ENCODE measurements at regions not wholly inside any gene's neighbourhood (a gene's known extent, or its start where the extent isn't known, plus 50 kb on each side); places are given as distances from the start of the nearest gene placed in this dataset.

DNA sequence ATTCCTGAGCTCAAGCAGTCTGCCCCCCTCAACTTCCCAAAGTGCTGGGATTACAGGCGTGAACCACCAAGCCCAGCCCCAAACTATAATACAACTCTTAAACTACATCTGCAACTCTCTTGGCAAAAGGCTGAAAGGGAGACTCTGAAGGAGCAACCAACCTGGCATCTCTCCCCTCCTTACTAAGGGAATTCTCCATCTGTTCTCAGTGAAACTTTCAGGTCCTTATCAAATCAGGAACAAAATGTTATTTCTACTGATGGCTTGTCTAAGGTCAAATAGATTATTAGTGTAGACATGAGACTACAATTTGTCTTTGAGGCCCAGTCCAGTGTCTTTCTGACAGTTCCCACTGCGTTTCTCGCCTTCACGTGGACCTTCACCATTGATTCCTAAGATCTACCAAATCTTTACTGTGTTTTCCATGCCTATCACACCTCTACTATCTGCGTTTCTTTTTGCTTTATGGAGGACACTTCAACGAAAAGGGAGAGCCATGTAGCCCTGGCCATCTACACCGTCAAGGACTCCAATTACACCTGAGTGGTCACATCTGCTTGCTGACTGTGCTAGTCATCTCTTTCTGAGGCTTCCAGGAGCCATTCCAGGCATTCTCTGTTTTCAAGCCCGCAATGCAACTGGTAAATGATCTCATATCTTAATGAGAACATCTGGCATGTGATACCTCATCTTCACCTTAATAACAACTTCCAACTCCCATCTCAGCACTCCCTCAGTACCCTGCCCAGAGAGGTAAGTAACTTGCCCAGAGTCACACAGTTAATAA lies 405.7 kb upstream of the CITED2 start:
- no peak for DNase-seq

DNA sequence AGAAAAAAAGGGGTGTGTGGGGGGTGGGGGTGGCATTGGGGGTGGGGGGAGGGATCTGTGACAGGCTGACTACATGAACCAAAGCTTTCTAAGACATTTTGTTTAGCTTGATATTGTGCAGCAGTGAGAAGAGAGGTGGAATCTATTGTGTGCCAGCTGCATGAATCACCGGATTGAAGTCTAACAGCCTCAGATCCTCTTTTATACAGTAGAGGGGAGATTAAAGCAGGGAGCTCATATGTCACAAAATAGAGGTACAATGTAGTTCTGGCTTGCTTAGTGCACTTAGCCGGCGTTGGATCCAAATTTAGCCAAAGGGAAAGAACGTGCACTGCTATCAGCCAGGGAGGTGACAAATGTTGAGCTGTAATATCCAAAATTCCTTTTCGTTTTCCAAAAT lies 404.2 kb upstream of the CITED2 start:
- DNase-seq, result no peak

- DNase-seq, result no peak
Observed at GRCh38 chr6:139778106-139778505, 403.7 kb upstream of the CITED2 start.

- DNase-seq, result no peak
Observed at GRCh38 chr6:139777202-139777970, 402.9 kb upstream of the CITED2 start.

GRCh38 chr6:139776041-139776440 lies 401.6 kb upstream of the CITED2 start:
- DNase-seq, result no peak

GRCh38 chr6:139768196-139768595 lies 393.7 kb upstream of the CITED2 start:
- DNase-seq, result no peak

- DNase-seq, result no peak
Observed at GRCh38 chr6:139766796-139767195, 392.3 kb upstream of the CITED2 start.

DNA sequence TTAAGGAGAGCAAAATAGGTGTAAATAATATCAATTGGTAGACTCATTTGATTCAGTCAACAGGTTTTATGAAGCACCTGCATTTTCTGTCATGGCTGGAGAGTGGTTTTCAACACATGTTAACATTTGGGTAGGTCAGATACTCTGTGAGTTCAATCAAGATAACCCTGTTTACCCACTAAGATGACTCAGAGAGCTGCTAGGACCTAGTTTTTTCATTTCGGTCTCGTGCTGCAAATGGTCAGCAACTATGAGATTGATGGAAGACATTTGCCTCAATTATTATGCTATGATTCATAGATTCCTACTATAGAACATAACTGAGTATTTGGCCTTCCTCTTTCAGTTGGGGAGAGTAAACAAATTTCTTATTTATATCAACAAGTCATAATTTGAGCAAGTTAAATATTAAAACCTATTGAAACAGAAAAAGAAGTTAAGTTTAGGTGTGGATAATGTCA lies 391.4 kb upstream of the CITED2 start:
- no peak for DNase-seq

DNA sequence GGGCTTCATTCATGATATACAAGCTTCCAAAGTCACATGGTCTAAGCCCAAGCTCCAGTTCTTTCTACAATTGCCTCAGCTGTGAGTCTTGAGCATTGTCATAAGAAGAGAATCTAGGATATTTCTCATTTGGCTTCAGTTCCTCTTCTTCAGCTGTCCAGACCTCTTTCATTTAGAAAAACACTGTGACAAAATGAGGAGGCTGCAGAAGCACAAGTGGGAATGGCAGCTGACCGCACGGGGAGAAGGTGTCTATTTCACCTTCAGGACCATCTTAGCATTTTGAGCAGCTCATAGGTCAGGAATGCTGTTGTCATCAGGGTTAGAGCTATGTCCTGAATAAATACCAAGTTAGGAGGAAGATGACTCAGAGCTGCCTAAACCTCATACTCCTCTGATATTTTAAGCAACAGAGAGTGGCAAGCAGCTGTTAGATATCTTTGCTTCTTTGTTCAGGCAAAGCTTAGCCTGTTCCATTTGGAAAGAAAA lies 390.1 kb upstream of the CITED2 start:
- no peak for DNase-seq

DNA sequence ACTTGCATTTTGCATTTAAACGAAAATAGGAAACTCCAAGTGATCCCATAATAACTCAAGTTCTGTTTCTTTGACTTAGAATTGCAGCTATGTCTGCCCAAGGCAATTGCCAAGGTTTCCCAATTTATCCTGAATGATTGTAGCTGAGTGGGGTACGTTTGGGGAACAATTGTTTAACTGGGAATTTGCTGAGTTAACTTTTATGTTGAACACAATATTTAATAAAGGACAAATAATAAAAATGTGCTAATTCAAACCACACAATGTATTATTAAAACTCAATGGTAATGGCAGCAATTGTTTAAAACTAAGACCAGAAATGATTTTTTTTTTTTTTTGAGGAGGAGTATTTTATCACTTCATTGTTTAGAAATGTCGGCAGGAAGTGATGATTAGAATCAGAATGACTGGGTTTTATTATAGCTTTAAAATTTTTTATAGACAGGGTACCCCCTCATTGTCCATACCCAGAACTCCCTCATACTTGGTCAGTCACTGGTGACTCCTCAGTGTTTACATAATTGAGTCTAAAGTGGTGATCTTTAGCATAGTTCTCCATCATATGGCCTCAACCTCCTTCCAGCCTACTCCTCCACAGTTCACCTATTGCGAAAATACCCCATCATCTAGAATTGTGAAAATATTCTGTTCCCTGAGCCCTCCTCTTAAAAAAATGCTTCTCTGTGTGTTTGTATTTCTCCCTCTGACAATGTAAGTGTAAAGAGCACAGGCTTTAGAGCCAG lies 389.2 kb upstream of the CITED2 start:
- DNase-seq, result no peak

GRCh38 chr6:139762587-139763031 lies 388.2 kb upstream of the CITED2 start:
- no peak for DNase-seq

GRCh38 chr6:139760128-139760527 lies 385.7 kb upstream of the CITED2 start:
- no peak for DNase-seq

GRCh38 chr6:139759086-139759485 lies 384.6 kb upstream of the CITED2 start:
- no peak for DNase-seq

DNA sequence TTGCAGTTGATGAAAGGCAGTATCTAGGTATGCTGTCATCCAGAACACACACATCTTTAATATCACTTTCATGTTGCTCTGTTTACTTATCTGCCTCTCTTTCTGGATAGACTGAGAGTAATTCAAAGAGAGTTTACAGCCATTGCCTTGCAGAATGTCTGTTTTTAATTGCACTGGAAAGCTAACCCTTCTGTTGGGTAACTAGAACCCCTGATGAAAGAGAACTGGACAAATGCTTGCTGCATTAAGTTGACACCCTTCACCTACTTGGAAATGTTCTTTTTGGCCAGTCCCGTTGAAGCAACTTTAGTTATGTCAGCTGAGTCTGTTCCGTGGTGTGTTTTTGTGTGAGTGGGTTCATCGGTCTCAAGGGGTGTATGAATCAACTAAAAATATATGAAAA lies 383.8 kb upstream of the CITED2 start:
- DNase-seq, result no peak

GRCh38 chr6:139757784-139758183 lies 383.3 kb upstream of the CITED2 start:
- DNase-seq, result no peak

DNA sequence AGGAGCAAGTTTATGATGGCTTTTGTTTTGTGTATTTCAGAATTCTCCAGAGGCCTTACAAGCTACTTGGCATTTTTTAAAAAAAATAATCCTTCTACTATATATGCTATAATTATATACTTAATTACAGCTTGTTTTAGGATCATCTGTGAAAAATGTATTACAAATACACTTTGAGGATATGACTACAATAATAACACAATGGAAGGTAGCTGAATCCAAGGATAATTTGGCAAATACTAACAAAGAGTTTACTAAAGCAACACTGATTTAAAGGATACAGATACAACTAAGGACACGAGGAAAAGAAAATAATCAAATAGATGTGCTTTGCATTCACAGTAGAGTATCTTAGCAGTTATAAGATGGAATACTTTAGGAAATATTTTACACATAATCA lies 381.9 kb upstream of the CITED2 start:
- DNase-seq, result no peak

GRCh38 chr6:139754898-139755775 lies 380.7 kb upstream of the CITED2 start:
- no peak for DNase-seq

DNA sequence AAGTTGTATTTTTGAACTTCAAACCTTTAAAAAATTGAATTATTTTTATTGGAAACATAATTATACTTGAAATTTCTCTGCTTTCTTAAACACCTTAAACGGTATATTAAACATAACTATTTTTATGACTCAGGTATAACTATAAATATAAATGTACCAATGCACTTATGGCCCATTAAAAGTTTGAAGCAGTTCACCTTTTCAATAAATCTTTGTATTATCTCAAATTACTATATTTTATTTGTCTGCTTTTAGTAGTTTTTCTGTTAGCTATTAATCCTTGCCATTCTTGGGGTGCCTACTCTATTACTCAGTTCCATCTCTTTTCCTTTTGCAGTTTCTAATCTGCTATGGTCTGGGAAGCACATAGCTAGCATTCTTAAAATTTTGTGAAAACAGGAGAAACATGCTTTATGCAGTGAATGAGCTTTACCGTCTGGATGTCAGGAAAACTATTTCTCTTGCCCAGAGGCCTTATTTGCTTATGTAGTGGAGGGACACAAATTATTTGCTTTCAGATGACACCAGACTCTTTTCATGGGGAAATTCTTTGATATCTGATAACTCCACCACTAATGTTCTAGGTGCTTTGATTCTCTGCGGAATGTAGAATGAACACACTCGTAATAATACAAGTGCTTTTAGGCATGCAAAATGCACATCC lies 378.9 kb upstream of the CITED2 start:
- DNase-seq, result no peak

DNA sequence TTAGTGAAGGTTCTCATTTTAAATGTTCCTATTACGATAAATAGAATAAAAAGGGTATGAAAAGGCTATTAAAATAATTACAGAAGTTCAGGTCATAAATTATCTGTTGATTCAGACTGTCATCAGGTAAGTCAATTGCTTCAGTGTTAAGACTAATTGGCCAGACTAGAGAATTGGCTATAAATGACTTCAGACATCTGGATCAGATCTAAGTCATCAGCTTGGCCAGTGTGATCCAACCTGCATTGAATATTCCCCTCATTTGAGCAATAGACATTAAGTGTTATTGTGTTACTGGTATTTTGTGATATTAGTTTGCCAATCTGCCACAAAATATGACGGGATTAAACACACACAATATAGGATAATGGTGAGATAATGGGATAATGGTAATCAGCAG lies 377.6 kb upstream of the CITED2 start:
- DNase-seq, result no peak

DNA sequence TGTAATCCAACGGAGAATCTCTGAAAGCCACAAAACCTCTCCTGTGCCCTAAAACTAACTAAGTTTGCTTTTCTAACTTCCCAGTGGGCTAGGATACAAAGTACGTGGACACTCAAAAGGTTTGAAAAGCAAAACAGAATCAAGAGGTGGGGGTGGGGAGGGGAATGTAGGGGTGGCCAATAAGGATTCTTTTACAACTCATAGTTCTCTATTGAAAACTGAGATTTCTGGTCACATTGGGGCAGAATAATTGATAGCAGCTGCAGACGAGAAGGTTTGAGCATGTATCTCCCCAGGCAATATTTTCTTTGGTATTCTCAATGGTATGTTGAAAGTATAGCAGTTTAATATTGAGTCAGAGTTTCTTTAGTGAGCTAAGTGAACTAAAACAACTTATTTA lies 376.7 kb upstream of the CITED2 start:
- no peak for DNase-seq

- DNase-seq, result no peak
Observed at GRCh38 chr6:139748353-139749146, 374.1 kb upstream of the CITED2 start.
